Right ventricle myocardium inferior (tissue), 1 donor: ENCODE measurements at regions not wholly inside any gene's neighbourhood (a gene's known extent, or its start where the extent isn't known, plus 50 kb on each side); places are given as distances from the start of the nearest gene placed in this dataset.
A peak's percentile ranks its signal among the peaks of the same experiment; 100 is the strongest.
"Not testable (repeated sequence)": the region's sequence is repeated elsewhere in the genome, so short reads cannot be mapped to it uniquely, and the experiment has no call there.

Source experiments
- ATAC-seq: fragments of 200-7000 bp; cut with Tn5 transposase; one replicate; pipeline ENCODE4 v1.9.1; 2020; ENCODE audit warnings: mild to moderate bottlenecking, moderate library complexity
- DNase-seq: peaks from one replicate; pipeline ENCODE4 v3.0.0; 2021; ENCODE audit errors: missing footprints
- intact Hi-C: fragments of 100-400 bp; cut with DNase I; formaldehyde crosslinking; loops from one replicate; pipeline ENCODE4 v1.11.0; 2022
- donor health status: DM: no; HTN: yes; CAD: no; lungs with severe emphysema.

DNA sequence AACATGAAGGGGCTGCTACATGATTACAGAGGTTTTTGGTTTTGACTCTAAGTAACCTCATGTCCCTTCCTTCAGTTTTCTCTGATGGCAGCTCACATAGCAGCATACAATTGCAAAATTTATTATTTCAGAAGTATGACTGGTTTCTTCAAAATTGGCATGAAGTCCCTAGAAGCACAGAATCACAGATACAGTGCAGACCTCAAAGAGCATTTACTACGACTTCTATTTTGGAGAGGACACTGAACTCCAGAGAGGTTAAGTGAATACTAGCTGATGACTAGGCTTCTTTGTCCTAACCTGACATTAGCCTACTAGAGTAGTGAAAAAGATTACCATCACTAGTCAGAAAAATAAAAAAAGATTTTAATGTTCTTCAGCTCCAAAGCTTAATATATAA lies 664.3 kb downstream of the RFPL4B start:
- DNase-seq = no peak
- ATAC-seq = peak; percentile 63
- intact Hi-C loops = no loop called here

DNA sequence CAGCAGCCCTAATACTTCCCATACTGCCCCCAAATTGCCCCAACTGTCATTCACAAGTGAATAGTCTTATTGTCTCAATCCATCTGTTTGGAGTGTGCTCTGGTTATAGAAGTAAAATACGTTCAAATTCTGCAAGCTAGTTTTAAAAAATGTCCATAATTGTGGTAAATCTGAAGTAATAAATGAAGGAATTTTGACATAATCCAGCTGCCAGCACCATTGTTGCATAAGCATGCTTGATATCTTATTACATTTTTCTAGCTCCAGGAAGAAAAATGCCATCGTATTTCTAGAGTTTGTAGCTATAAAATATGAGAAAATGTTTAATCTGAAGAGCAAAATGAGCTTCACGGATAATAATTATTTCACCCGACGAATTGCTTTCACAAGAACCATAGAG lies 664.7 kb downstream of the RFPL4B start:
- DNase-seq = no peak
- intact Hi-C loops = no loop called here
- peak; percentile 27 for ATAC-seq

DNA sequence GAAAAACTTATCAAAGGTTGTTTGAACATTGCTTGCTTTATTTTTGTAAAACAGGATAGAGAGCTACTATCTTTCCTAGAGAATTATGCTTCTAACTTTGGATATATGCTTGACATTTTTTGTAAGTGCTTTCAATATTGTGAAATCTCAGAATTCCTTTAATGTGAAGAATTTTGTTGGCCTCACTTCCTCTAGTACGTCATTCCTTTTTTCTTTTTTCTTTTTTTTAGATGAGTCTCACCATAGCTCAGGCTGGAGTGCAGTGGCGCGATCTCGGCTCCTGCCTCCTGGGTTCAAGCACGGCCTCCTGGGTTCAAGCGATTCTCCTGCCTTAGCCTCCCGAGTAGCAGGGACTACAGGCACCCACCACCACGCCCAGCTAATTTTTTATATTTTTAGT lies 668.1 kb downstream of the RFPL4B start:
- no peak for DNase-seq
- no peak for ATAC-seq
- intact Hi-C loops = no loop called here

DNA sequence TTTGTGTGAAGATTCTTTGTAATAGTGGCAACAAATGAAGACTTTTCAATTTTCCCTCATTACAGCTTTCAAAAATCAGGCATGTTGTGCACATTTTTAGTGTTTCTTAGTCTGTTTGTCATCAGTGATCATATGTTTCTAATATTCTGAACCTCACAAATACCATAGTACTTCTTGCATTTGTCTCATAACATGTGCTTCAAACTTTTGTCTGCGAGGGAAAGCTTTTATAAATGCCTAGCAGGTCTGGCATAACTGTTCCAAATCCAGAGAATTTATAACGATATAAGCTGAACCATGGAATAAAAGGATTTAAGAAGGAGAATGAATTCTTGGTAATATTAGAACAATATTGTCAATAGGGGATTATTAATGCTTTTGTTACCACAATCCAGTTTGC lies 670.2 kb downstream of the RFPL4B start:
- DNase-seq (no peak), ATAC-seq (no peak)
- intact Hi-C loops = no loop called here

DNA sequence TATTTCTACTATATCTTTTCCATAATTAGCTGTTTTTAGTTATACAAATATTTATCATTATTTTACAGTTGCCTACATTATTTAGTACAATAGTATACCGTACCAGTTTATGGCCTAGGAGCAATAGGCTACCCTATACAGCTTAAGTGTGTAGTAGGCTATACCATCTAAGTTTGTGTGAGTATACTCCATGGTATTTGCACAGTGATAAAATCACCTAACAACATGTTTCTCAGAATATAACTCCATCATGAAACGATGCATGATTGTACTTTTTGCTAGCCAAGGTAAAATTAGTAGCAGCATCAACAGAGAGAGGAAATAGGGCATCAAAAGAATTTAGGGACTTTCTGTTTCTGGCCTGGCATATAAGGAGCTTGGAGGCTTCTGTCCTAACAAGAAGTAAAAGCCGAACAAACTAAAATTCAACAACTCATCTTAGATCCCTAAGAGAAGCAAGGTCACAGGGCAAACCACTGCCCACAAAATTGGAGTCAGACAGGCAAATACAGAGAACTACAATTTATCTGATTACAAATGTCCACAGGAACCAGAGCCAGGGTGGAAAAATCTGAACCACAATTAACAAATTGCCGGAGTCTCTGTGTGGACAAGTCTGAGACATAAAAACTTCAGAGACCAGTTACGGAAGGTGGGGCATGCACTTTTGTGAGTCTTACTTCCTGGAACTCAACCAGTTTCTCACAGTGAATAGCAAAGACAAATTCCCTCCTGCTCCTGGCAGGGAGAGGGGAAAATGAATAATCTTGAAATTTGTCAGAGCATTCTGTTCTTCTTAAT lies 671.4 kb downstream of the RFPL4B start:
- intact Hi-C loops = no loop called here
- DNase-seq = no peak

DNA sequence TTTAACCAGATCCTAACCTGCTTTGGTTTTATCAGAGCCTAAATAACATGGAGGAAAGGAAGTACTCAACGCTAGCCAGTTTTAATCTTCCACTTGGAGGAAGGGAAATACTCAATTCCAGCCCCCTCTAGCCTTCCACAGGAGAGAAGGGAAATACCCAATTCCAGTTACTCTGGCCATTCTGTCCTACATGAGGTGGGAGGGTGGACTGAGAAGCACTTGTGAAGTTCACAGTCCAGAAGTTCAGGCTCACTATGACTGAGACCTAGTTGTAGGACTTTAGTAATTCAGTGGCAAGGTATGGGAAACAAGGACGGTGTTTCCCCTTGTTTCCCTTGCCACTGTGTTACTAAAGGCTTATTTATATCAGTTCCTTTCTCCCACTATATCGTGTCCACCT lies 672.0 kb downstream of the RFPL4B start:
- intact Hi-C loops = no loop called here
- ATAC-seq (peak; percentile 20), DNase-seq (no peak)

More for the DNA sequence above, 671.4 kb downstream of the RFPL4B start:
- peak; percentile 54 for ATAC-seq

DNA sequence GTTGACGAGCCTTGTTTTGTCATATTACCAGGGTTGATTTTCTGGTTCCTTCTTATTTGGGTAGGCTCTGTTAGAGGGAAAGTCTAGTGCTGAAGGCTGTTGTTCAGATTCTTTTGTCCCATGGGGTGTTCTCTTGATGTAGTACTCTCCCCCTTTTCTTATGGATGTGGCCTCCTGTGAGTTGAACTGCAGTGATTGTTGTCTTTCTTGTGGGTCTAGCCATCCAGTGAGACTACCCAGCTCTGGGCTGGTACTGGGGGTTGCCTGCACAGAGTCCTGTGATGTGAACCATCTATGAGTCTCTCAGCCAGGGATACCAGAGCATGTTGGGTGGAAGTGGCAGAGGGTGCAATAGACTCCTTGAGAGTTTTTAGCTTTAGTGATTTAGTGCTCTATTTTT lies 680.6 kb downstream of the RFPL4B start:
- ATAC-seq = no peak
- intact Hi-C loops = no loop called here
- DNase-seq = no peak

DNA sequence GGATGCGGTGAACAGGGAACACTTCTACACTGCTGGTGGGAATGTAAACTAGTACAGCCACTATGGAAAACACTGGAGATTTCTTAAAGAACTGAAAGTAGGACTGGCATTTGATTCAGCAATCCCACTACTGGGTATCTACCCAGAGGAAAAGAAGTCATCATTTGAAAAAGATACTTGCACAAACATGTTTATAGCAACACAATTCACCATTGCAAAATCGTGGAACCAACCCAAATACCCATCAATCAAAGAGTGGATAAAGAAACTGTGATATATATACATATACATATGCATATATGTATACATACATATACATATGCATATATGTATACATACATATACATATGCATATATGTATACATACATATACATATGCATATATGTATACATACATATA lies 682.0 kb downstream of the RFPL4B start:
- DNase-seq, ATAC-seq, intact Hi-C loops: not testable (repeated sequence)

DNA sequence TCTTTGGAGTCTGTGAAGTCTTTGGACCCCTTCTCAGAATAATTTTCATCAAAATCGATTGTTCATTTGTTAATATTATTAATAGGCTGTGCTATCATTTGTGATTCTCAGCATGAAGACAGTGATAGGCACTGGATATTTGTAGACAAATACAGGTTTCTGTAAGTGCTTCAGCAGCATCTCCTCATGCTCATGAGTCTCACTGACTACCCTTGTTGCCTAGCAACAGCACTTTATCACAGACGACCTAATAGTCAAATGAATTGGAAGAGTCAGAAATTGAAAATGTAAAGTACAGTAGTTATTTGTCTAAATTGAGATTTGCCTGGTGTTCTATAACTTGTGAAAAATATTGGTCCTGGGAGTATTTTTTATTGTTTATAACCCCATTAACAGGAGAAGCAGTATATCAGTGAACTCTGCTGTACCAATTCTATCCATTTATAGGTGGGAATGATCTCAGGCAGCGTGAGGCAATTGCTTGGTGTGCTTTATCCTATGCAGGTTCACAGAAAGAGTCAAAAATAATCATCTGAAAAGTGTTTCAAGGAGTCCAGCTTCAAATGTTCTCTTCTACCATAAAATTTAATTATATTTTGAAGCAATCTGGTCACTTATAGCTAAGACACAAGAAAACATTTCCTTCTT lies 684.6 kb downstream of the RFPL4B start:
- ATAC-seq = no peak
- intact Hi-C loops = no loop called here
- DNase-seq = no peak

DNA sequence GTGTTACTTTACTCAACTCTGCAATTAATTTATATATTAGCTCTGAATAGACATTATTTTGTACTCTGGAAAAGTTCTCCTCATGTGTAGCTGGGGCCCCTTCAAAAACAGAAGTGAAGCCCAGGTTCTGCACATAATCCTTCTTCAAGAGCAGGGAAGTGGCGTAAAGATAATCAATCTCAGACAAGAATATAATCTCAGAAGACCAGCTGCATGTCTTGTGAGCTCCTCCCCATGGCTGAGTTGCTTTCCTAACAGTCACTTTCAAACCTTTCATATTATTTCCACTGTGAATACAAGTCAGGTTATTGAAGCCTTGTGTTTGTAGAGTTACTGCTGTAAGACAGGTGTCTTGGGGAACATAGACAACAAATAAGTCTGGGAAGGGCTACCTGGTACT lies 691.9 kb downstream of the RFPL4B start:
- ATAC-seq (no peak), DNase-seq (no peak)
- intact Hi-C loops = no loop called here

DNA sequence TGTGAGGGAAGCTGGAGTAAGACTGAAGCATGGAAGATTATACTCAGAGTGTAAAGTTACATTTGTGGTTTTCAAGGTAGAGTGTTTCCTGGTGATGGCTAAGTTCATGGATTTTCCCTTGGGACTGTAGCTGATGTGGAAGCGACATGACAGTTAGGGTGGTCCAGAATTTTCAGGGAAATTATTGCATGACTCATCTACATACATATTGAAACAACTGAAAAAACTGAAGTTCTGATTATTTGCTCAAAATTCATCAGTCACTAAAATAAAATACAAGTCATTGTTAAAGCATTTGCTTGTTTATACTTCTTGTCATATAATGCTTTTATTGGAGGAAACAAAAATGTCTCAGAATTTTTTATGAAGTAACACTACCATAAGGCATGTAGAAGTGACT lies 700.0 kb downstream of the RFPL4B start:
- ATAC-seq (no peak), DNase-seq (no peak)
- intact Hi-C loops = no loop called here

DNA sequence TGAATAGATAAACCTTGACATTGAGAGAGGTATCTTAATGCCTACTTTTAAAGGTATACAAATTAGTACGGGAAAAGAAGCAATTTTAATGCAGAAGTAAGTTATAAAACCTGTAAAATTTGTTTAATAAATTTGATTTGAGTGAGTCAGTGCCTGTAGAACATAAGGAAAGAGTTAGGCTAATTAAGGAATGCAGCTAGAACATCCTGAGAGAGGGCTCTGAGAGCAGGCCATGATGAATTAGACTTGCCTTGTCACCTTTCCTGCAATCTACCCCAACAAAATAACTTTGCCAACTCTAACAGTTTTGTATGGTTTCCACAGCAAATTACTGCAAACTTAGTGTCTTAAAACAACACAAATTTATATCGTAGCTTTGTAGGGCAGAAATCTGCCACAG lies 700.8 kb downstream of the RFPL4B start:
- intact Hi-C loops = no loop called here

DNA sequence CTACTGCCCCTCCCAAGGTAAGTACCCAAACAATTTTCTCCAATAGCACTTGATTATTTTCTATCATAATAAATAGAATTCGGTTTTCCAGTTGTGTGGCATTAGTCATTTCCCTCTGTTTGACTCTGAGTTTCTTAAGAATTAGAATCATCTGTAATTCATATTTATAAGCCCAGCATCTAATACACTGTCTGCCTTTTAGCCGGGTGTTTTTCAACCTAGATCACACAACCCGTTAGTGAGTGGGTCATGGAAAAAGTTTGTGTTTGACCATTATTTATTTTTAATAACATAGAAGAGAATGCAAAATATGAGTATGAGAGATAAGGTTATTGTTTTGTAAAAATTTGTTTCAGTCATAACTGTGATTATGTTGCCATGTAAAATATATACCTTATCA lies 701.6 kb downstream of the RFPL4B start:
- intact Hi-C loops = no loop called here
- DNase-seq (no peak), ATAC-seq (no peak)

More for the DNA sequence above, 700.8 kb downstream of the RFPL4B start:
- DNase-seq (no peak), ATAC-seq (no peak)

DNA sequence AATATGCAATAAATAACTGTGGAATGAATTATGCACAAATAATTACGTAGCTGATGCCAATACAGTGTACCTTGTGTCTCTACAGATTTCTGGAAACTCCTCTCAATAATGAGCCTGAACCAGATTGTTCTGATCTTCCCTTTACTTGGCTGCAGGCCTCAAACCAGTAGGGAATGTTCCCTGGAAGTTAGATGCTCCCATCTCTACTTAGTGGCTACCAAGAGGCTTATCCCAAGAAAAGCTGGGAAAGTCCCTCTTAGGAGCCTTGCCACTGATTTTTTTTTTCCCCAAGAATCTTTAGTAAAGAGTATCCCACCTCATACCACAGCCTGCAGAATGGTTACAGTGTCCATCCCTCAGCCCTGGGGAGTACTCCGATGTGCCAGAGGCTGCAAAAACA lies 702.1 kb downstream of the RFPL4B start:
- ATAC-seq (no peak), DNase-seq (no peak)
- intact Hi-C loops = no loop called here

DNA sequence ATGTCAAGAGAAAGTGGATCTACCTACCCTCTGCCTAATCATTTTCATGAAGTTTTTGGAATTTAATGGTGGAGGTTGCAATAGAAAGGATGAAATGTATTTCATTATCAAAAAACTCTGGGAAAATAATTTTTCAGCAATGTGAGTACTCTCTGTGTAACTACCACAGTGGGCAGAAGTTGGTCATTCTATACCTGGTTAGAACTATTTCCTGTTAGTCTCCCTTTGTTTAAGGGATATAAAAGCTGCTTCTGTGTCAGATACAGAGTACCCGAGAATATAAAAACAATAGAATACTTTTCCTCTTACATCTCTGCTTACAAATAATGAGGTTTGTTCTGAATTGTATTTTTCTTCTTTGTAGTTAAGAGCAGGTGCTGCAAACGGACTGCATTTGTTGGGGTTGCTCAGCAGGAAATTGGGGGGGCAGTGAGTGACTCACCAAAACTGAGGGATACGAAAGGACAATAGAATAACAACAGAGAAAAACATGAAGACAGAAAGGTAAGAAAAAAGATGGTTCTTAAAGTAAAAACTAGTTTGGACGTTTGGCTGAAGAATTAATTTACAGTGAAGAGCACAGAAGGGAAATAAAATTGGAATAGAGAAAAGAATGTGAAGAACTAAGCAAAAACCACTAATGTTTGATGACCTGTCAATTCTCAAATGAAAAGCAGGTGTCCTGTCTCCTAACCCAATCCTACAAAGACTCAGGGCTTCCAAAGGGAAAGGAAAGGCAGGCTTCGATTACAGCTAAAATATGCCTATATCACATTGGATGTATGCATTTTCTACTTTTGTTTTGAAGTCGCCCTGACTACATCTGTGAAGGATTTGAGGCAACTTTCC lies 703.1 kb downstream of the RFPL4B start:
- intact Hi-C loops = no loop called here
- no peak for ATAC-seq
- DNase-seq = no peak

DNA sequence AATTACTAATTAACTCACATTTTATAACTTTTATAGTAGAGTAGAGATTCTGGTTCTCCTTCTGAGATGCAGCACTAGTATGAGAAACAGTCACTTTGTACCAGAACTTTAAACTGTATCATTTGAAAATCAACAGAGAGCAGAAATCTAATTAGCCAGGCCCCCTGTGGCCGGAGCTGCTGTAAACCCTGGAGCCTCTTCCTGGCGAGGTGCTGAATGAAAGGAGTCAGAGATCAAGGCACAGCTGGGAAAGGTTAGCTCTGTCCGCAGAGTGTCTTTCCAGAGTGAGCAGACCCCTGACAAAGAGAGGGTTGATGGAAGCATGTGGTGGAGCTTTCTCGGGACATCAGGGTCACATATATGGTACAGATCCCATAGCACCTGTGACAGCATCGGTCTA lies 703.8 kb downstream of the RFPL4B start:
- DNase-seq (no peak), ATAC-seq (no peak)
- intact Hi-C loops = no loop called here

DNA sequence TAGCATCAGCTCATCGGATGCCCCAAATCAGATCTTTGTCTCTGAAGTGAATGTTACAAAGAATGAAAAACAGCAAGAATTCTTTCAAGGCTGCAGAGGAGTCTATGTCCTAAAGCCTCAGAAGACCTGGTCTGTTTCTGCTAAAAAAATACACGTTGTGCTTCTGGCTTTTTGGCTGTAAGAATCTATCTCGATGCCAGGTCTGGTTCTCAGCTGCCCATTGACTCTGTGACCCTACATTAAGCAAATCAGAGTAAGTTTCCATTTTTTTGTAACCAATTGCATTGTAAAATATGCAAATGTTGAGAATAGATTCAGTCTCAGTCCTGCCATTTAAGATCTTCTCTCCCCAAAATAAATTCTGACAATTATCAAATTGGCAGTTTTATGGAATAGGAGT lies 705.4 kb downstream of the RFPL4B start:
- intact Hi-C loops = no loop called here
- ATAC-seq (peak; percentile 42), DNase-seq (no peak)

DNA sequence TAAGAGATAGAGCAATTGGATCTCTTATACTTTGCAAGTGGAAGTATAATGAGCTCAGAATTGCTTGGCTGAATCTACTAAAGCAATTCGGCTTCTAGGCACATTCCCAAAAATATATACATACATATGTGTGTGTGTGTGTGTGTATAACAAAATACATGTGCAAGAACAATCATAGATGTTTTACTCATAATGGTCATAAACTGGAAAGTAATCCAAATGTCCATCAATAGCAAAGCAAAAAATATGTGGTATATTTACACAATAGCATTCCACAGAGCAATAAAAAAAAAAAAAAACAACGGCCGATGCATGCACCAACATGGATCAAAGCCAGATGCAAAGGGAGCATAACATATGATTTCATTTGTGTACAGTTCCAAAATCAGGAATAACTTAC lies 707.9 kb downstream of the RFPL4B start:
- intact Hi-C loops = no loop called here
- no peak for ATAC-seq
- no peak for DNase-seq

DNA sequence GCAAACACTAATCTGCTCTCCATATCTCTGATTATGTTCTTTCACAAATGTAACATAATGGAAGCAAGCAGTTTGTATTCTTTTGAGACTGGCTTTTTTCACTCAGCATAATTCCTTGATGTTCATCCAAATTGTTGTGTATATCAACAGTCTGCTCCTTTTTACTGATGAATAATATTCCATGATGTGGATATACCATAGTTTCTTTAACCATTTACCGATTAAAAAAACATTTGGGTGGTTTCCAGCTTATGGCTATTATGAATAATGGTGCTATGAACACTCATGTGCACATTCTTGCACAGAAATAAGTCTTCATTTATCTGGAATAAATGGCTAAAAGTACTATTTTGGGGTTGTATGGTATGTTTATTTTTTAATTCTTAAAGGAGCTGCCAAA lies 708.9 kb downstream of the RFPL4B start:
- no peak for ATAC-seq
- intact Hi-C loops = no loop called here
- DNase-seq = no peak

DNA sequence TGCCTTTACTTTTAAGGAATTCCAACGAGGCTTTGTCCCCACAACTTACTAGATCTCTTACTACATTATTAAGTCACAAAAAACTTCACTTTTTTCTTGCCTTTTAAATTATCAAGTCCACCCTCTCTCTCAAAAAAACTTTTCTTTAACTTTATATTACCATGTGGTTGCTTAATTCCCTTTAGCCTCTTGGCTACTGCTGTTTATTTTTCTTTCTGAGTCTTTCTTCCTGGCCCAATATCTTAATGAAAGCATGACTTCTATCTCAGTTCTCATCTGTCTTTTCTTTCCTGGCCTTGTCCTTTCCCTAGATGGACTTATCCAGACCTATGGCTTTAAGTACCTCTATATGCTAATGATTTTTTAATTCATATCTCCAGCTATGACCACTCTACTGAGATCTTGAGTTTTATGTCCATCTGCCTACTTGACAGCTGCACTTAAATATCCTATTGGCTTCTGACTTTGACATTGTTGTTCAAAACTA lies 710.5 kb downstream of the RFPL4B start:
- ATAC-seq = no peak
- DNase-seq = no peak
- intact Hi-C loops = no loop called here
